ENCODE measurements at regions not wholly inside any gene's neighbourhood (a gene's known extent, or its start where the extent isn't known, plus 50 kb on each side); places are given as distances from the start of the nearest gene placed in this dataset.

DNA sequence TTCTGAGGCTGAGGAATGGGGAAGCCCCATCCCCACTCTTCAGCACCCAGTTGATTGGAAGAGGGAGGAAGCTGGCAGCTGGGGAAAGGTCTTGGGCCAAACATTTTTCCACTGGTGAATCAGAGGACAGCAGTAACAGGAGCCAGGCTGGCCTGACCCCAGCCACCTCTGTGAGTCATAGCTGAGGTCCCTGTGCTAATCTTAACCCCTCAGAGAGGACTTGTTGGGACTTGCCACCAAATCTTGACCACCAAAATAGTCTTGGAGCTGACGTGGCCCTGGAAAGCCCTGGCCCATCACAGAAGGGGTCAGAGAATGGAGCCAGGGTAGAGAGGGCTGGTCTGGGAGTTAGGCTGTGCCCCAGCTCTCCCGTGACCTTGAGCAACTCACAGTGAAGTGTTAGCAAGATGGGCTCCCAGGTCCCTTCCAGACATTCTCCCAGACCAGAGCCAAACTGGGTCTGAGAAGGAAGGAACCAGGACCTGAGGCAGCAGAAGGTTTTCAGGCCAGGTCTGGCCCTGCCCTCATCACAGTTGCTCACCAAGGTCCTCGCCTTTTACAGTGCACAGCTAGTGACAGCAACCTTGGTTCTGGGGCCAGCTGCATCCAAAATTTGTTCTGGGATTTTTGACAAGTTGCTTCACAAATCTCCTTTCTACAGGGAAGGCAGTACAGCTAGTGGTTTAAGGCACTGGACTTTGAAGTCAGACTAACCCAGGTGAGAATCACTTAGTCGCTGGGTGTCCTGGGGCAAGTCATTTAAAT, 266.6 kb downstream of the CYP26B1 start:
- TF ChIP-seq TAF1 (IDR thresholded peaks at IDR 0.05; ENCODE audit: borderline replicate concordance, insufficient read depth, low read length), result no peak
- no peak for TF ChIP-seq POLR2AphosphoS5 (IDR thresholded peaks at IDR 0.05; ENCODE audit: low read depth, low read length)
- TF ChIP-seq, protein P1, sequence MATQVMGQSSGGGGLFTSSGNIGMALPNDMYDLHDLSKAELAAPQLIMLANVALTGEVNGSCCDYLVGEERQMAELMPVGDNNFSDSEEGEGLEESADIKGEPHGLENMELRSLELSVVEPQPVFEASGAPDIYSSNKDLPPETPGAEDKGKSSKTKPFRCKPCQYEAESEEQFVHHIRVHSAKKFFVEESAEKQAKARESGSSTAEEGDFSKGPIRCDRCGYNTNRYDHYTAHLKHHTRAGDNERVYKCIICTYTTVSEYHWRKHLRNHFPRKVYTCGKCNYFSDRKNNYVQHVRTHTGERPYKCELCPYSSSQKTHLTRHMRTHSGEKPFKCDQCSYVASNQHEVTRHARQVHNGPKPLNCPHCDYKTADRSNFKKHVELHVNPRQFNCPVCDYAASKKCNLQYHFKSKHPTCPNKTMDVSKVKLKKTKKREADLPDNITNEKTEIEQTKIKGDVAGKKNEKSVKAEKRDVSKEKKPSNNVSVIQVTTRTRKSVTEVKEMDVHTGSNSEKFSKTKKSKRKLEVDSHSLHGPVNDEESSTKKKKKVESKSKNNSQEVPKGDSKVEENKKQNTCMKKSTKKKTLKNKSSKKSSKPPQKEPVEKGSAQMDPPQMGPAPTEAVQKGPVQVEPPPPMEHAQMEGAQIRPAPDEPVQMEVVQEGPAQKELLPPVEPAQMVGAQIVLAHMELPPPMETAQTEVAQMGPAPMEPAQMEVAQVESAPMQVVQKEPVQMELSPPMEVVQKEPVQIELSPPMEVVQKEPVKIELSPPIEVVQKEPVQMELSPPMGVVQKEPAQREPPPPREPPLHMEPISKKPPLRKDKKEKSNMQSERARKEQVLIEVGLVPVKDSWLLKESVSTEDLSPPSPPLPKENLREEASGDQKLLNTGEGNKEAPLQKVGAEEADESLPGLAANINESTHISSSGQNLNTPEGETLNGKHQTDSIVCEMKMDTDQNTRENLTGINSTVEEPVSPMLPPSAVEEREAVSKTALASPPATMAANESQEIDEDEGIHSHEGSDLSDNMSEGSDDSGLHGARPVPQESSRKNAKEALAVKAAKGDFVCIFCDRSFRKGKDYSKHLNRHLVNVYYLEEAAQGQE (IDR thresholded peaks at IDR 0.05; ENCODE audit: insufficient read depth in 1 of 2, low read depth in 2 of 2, low read length in 2 of 2), result no peak
- no peak for TF ChIP-seq SIN3A (IDR thresholded peaks at IDR 0.05; ENCODE audit: borderline replicate concordance, insufficient read depth, low read length)
- no peak for TF ChIP-seq FOXP2 (optimal IDR thresholded peaks at IDR 0.05; ENCODE audit: borderline replicate concordance, extremely low read depth, extremely low read length, insufficient read depth)
